Tibial nerve (tissue), 4 donors: ENCODE measurements at regions not wholly inside any gene's neighbourhood (a gene's known extent, or its start where the extent isn't known, plus 50 kb on each side); places are given as distances from the start of the nearest gene placed in this dataset.

ENCODE experiments used
- CTCF ChIP-seq, 5 experiments: fragments of 200-600 bp in 3 of 5; fragments of 450-650 bp in 2 of 5; sonication (generic) in 3 of 5; IDR thresholded peaks; one replicate each; pipeline ENCODE4 v1.5.1; 2016 to 2019; ENCODE audit warnings: antibody characterized with exemption in 5 of 5, mild to moderate bottlenecking in 3 of 5, moderate library complexity in 2 of 5
- EP300 ChIP-seq, 2 donors: sonication (generic); formaldehyde crosslinking; IDR thresholded peaks; one replicate each; pipeline ENCODE4 v1.6.1; 2017; ENCODE audit warnings: antibody characterized with exemption in 2 of 2, mild to moderate bottlenecking in 1 of 2
- POLR2A ChIP-seq, 2 donors: fragments of 450-650 bp; IDR thresholded peaks; one replicate each; pipeline ENCODE4 v1.6.1; 2017; ENCODE audit warnings: antibody characterized with exemption in 2 of 2, mild to moderate bottlenecking in 2 of 2, moderate library complexity in 2 of 2

GRCh38 chr6:112562301-112563231 lies 215.4 kb downstream of the RFPL4B start:
- TF ChIP-seq CTCF (IDR thresholded peaks at IDR 0.05): no peak
- no peak for TF ChIP-seq POLR2A (IDR thresholded peaks at IDR 0.05)
- no peak for TF ChIP-seq EP300 (IDR thresholded peaks at IDR 0.05)
